Immature natural killer cell (primary cell): ENCODE measurements at regions not wholly inside any gene's neighbourhood (a gene's known extent, or its start where the extent isn't known, plus 50 kb on each side); places are given as distances from the start of the nearest gene placed in this dataset.

Source experiments
- DNase-seq, 3 donors: peaks; one replicate each; pipeline ENCODE4 v3.0.0; 2022; ENCODE audit warnings: mixed read lengths in 1 of 3
- H3K27ac Mint-ChIP-seq, 6 donors: one replicate each; pipeline ENCODE4 v1.8.0; 2020; ENCODE audit warnings: mixed read lengths in 6 of 6, mild to moderate bottlenecking in 5 of 6, inconsistent platforms in 4 of 6, moderate library complexity in 3 of 6
- H3K27me3 Mint-ChIP-seq, 3 donors: one replicate each; pipeline ENCODE4 v1.8.0; 2020 to 2021; ENCODE audit warnings: low read depth in 3 of 3, mild to moderate bottlenecking in 3 of 3, mixed read lengths in 3 of 3, moderate library complexity in 3 of 3, inconsistent platforms in 1 of 3
- H3K36me3 Mint-ChIP-seq, 3 donors: one replicate each; pipeline ENCODE4 v1.8.0; 2020; ENCODE audit warnings: mixed read lengths in 3 of 3, inconsistent platforms in 2 of 3, mild to moderate bottlenecking in 2 of 3
- H3K4me1 Mint-ChIP-seq, 2 donors: one replicate each; pipeline ENCODE4 v1.8.0; 2020; ENCODE audit warnings: inconsistent platforms in 2 of 2, mild to moderate bottlenecking in 2 of 2, mixed read lengths in 2 of 2, moderate library complexity in 1 of 2
- H3K4me3 Mint-ChIP-seq, 5 donors: one replicate each; pipeline ENCODE4 v1.8.0; 2020; ENCODE audit warnings: mild to moderate bottlenecking in 5 of 5, mixed read lengths in 5 of 5, inconsistent platforms in 3 of 5, moderate library complexity in 3 of 5
- H3K9me3 Mint-ChIP-seq, 6 donors: one replicate each; pipeline ENCODE4 v1.8.0; 2020; ENCODE audit warnings: mild to moderate bottlenecking in 6 of 6, mixed read lengths in 6 of 6, inconsistent platforms in 4 of 6, moderate library complexity in 3 of 6

GRCh38 chr1:95728841-95729240, 494.8 kb downstream of the RWDD3 start:
- H3K9me3 Mint-ChIP-seq: peaks cover 8 to 48% (median 23%) of the 10 kb centered on the region in 6 donors
- H3K4me3 Mint-ChIP-seq: no peak overlapping the region
- no peak for DNase-seq
- peaks cover 0 to 3% (median 2%) of the 10 kb centered on the region in 3 donors for H3K27me3 Mint-ChIP-seq
- no peaks in the 10 kb centered on the region for H3K4me1 Mint-ChIP-seq
- H3K36me3 Mint-ChIP-seq: peaks cover 0 to 3% (median 0%) of the 10 kb centered on the region in 3 donors
- H3K27ac Mint-ChIP-seq: no peak overlapping the region

GRCh38 chr1:95730986-95731385, 497.0 kb downstream of the RWDD3 start:
- H3K4me1 Mint-ChIP-seq: no peaks in the 10 kb centered on the region
- H3K4me3 Mint-ChIP-seq: no peak overlapping the region
- peaks cover 0 to 3% (median 2%) of the 10 kb centered on the region in 3 donors for H3K27me3 Mint-ChIP-seq
- H3K36me3 Mint-ChIP-seq: peaks cover 0 to 3% (median 0%) of the 10 kb centered on the region in 3 donors
- H3K27ac Mint-ChIP-seq: no peak overlapping the region
- no peak for DNase-seq
- H3K9me3 Mint-ChIP-seq: peaks cover 14 to 54% (median 24%) of the 10 kb centered on the region in 6 donors

- H3K9me3 Mint-ChIP-seq: peaks cover 13 to 53% (median 22%) of the 10 kb centered on the region in 6 donors
- no peaks in the 10 kb centered on the region for H3K4me1 Mint-ChIP-seq
- no peak overlapping the region for H3K4me3 Mint-ChIP-seq
- H3K27ac Mint-ChIP-seq: no peak overlapping the region
- peaks cover 0 to 3% (median 0%) of the 10 kb centered on the region in 3 donors for H3K36me3 Mint-ChIP-seq
- peaks cover 0 to 3% (median 2%) of the 10 kb centered on the region in 3 donors for H3K27me3 Mint-ChIP-seq
- DNase-seq: no peak
Measured at GRCh38 chr1:95731466-95731865, 497.5 kb downstream of the RWDD3 start.

- H3K9me3 Mint-ChIP-seq: peaks cover 13 to 50% (median 25%) of the 10 kb centered on the region in 6 donors
- no peaks in the 10 kb centered on the region for H3K4me1 Mint-ChIP-seq
- H3K27ac Mint-ChIP-seq: no peak overlapping the region
- DNase-seq: no peak
- H3K4me3 Mint-ChIP-seq: no peak overlapping the region
- H3K36me3 Mint-ChIP-seq: peaks cover 0 to 3% (median 0%) of the 10 kb centered on the region in 3 donors
- peaks cover 0 to 3% (median 1%) of the 10 kb centered on the region in 3 donors for H3K27me3 Mint-ChIP-seq
Measured at GRCh38 chr1:95733031-95733430, 499.0 kb downstream of the RWDD3 start.

GRCh38 chr1:95733671-95734070, 499.7 kb downstream of the RWDD3 start:
- Mint-ChIP-seq H3K9me3 (peaks cover 13 to 56% (median 27%) of the 10 kb centered on the region in 6 donors), H3K27me3 (peaks cover 0 to 3% (median 0%) of the 10 kb centered on the region in 3 donors), H3K27ac (no peak overlapping the region), H3K4me1 (no peaks in the 10 kb centered on the region), H3K4me3 (no peak overlapping the region), H3K36me3 (peaks cover 0 to 3% (median 0%) of the 10 kb centered on the region in 3 donors)
- DNase-seq: no peak

GRCh38 chr1:95734560-95734959, 500.6 kb downstream of the RWDD3 start:
- no peak overlapping the region for H3K27ac Mint-ChIP-seq
- no peak overlapping the region for H3K4me3 Mint-ChIP-seq
- peaks cover 0 to 4% (median 0%) of the 10 kb centered on the region in 3 donors for H3K27me3 Mint-ChIP-seq
- no peak for DNase-seq
- H3K36me3 Mint-ChIP-seq: peaks cover 0 to 3% (median 0%) of the 10 kb centered on the region in 3 donors
- no peaks in the 10 kb centered on the region for H3K4me1 Mint-ChIP-seq
- peaks cover 18 to 58% (median 26%) of the 10 kb centered on the region in 6 donors for H3K9me3 Mint-ChIP-seq

GRCh38 chr1:95742591-95743089, 508.6 kb downstream of the RWDD3 start:
- Mint-ChIP-seq H3K4me1 (no peaks in the 10 kb centered on the region), H3K27me3 (peaks cover 0 to 3% (median 2%) of the 10 kb centered on the region in 3 donors), H3K9me3 (peaks cover 18 to 61% (median 24%) of the 10 kb centered on the region in 6 donors), H3K4me3 (no peak overlapping the region), H3K36me3 (peaks cover 0 to 3% (median 0%) of the 10 kb centered on the region in 3 donors), H3K27ac (no peak overlapping the region)
- no peak for DNase-seq

- DNase-seq: no peak
- no peaks in the 10 kb centered on the region for H3K4me1 Mint-ChIP-seq
- peaks cover 0 to 2% (median 2%) of the 10 kb centered on the region in 3 donors for H3K27me3 Mint-ChIP-seq
- H3K27ac Mint-ChIP-seq: no peak overlapping the region
- peaks cover 12 to 53% (median 21%) of the 10 kb centered on the region in 6 donors for H3K9me3 Mint-ChIP-seq
- peaks cover 0 to 3% (median 0%) of the 10 kb centered on the region in 3 donors for H3K36me3 Mint-ChIP-seq
- H3K4me3 Mint-ChIP-seq: no peak overlapping the region
Measured at GRCh38 chr1:95744731-95745130, 510.7 kb downstream of the RWDD3 start.

GRCh38 chr1:95752515-95753381, 518.7 kb downstream of the RWDD3 start:
- no peaks in the 10 kb centered on the region for H3K27me3 Mint-ChIP-seq

GRCh38 chr1:95753382-95754016, 519.5 kb downstream of the RWDD3 start:
- Mint-ChIP-seq H3K27me3 (no peaks in the 10 kb centered on the region), H3K9me3 (peaks cover 13 to 44% (median 34%) of the 10 kb centered on the region in 6 donors), H3K4me3 (no peak overlapping the region), H3K36me3 (peaks cover 0 to 7% (median 0%) of the 10 kb centered on the region in 3 donors), H3K4me1 (no peaks in the 10 kb centered on the region), H3K27ac (no peak overlapping the region)
- DNase-seq: no peak

More at GRCh38 chr1:95752515-95753381, 518.7 kb downstream of the RWDD3 start:
- Mint-ChIP-seq H3K27ac (no peak overlapping the region), H3K4me1 (no peaks in the 10 kb centered on the region), H3K36me3 (peaks cover 0 to 7% (median 0%) of the 10 kb centered on the region in 3 donors), H3K4me3 (no peak overlapping the region), H3K9me3 (peaks cover 13 to 45% (median 35%) of the 10 kb centered on the region in 6 donors)
- no peak for DNase-seq

GRCh38 chr1:95754412-95754811, 520.4 kb downstream of the RWDD3 start:
- Mint-ChIP-seq H3K36me3 (peaks cover 0 to 7% (median 0%) of the 10 kb centered on the region in 3 donors), H3K9me3 (peaks cover 13 to 48% (median 33%) of the 10 kb centered on the region in 6 donors), H3K27ac (no peak overlapping the region), H3K4me3 (no peak overlapping the region), H3K4me1 (no peaks in the 10 kb centered on the region), H3K27me3 (no peaks in the 10 kb centered on the region)
- DNase-seq: no peak

- no peaks in the 10 kb centered on the region for H3K36me3 Mint-ChIP-seq
- peaks cover 16 to 39% (median 22%) of the 10 kb centered on the region in 6 donors for H3K9me3 Mint-ChIP-seq
- no peaks in the 10 kb centered on the region for H3K27me3 Mint-ChIP-seq
- no peak overlapping the region for H3K4me3 Mint-ChIP-seq
- no peak overlapping the region for H3K27ac Mint-ChIP-seq
- DNase-seq: no peak
- no peaks in the 10 kb centered on the region for H3K4me1 Mint-ChIP-seq
Measured at GRCh38 chr1:95766036-95766435, 532.0 kb downstream of the RWDD3 start.

- Mint-ChIP-seq H3K27ac (no peak overlapping the region), H3K4me1 (no peaks in the 10 kb centered on the region), H3K4me3 (no peak overlapping the region), H3K36me3 (peaks cover 0 to 3% (median 0%) of the 10 kb centered on the region in 3 donors), H3K27me3 (no peaks in the 10 kb centered on the region), H3K9me3 (peaks cover 14 to 42% (median 27%) of the 10 kb centered on the region in 6 donors)
- no peak for DNase-seq
Measured at GRCh38 chr1:95770581-95770980, 536.6 kb downstream of the RWDD3 start.

- peaks cover 0 to 2% (median 0%) of the 10 kb centered on the region in 3 donors for H3K27me3 Mint-ChIP-seq
- H3K4me1 Mint-ChIP-seq: no peaks in the 10 kb centered on the region
- no peak for DNase-seq
- no peak overlapping the region for H3K4me3 Mint-ChIP-seq
- H3K36me3 Mint-ChIP-seq: no peaks in the 10 kb centered on the region
- no peak overlapping the region for H3K27ac Mint-ChIP-seq
- H3K9me3 Mint-ChIP-seq: peaks cover 21 to 76% (median 24%) of the 10 kb centered on the region in 6 donors
Measured at GRCh38 chr1:95778217-95778616, 544.2 kb downstream of the RWDD3 start.
